HCT116 (cell line): ENCODE measurements at regions not wholly inside any gene's neighbourhood (a gene's known extent, or its start where the extent isn't known, plus 50 kb on each side); places are given as distances from the start of the nearest gene placed in this dataset.

Experiments used
- ATAC-seq: fragments of 200-7000 bp; cut with Tn5 transposase; 2 replicates; pipeline ENCODE4 v1.9.1; 2020; ENCODE audit warnings: mild to moderate bottlenecking, moderate library complexity
- BruUV-seq: library from RNA; stranded (reverse); fragments of 400-500 nt; replicated peaks from 2 replicates; lab custom pipeline; 2021; lab: Mats Ljungman, UMichigan
- CTCF ChIA-PET: fragments of 300-600 bp; sonication (Branson Sonifier 250); formaldehyde crosslinking; loops from one replicate; lab custom pipeline; 2021; ENCODE audit warnings: antibody characterized with exemption; lab: Charles Lee
- POLR2A ChIA-PET: fragments of 300-600, 350-600 bp; sonication (Branson Sonifier 250); formaldehyde crosslinking; loops from one replicate; lab custom pipeline; 2021; ENCODE audit warnings: antibody characterized with exemption; lab: Charles Lee
- RAD21 ChIA-PET, 2 experiments: fragments of 300-600 bp; sonication (Branson Sonifier 250); formaldehyde crosslinking; loops; one replicate each; lab custom pipeline; 2023; ENCODE audit warnings: low total read pairs in 2 of 2; ENCODE audit not compliant: uncharacterized antibody in 2 of 2, unreplicated experiment in 2 of 2, low non-redundant PET in 1 of 2; lab: Charles Lee
- DNase-seq: peaks from one replicate; pipeline ENCODE4 v3.0.0-alpha.2; 2010; ENCODE audit warnings: low read depth, low spot score
- H2AFZ ChIP-seq: fragments of 200-600 bp; shearing (Covaris generic), sonication (generic); 2 replicates; pipeline ENCODE4 v1.6.1; 2017; ENCODE audit warnings: low read depth, mixed run types, mixed read lengths, antibody characterized with exemption, low read length; ENCODE audit not compliant: poor library complexity, severe bottlenecking
- H3K27ac ChIP-seq: 2 replicates; pipeline ENCODE4 v1.5.1; 2012; ENCODE audit warnings: low read depth, low read length
- H3K27me3 ChIP-seq: fragments of 200-600 bp; sonication (generic); 2 replicates; pipeline ENCODE4 v1.6.1; 2016; ENCODE audit warnings: mixed run types, low read length, mixed read lengths; ENCODE audit not compliant: insufficient read depth
- H3K36me3 ChIP-seq, 2 experiments: fragments of 200-500 bp in 1 of 2; fragments of 200-600 bp in 1 of 2; sonication (Bioruptor generic) in 1 of 2; sonication (generic) in 1 of 2; 2 replicates each; pipeline versions ENCODE4 v1.5.1 to v1.6.1; 2014 to 2016; ENCODE audit warnings: low read length in 2 of 2, inconsistent platforms in 1 of 2, mixed read lengths in 1 of 2, mixed run types in 1 of 2; ENCODE audit not compliant: insufficient read depth in 2 of 2, control insufficient read depth in 1 of 2
- H3K4me1 ChIP-seq, 2 experiments: fragments of 200-600 bp in 1 of 2; sonication (generic) in 1 of 2; 2 replicates each; pipeline versions ENCODE4 v1.5.1 to v1.6.1; 2012 to 2017; ENCODE audit warnings: low read length in 2 of 2, inconsistent platforms in 1 of 2, mild to moderate bottlenecking in 1 of 2, mixed read lengths in 1 of 2, mixed run types in 1 of 2, moderate library complexity in 1 of 2; ENCODE audit not compliant: insufficient read depth in 2 of 2, control insufficient read depth in 1 of 2
- H3K4me2 ChIP-seq: fragments of 200-600 bp; sonication (generic); 2 replicates; pipeline ENCODE4 v1.6.1; 2017; ENCODE audit warnings: mixed run types, low read length, mixed read lengths
- H3K4me3 ChIP-seq, 2 experiments: fragments of 200-600 bp in 1 of 2; sonication (generic) in 1 of 2; replicated peaks in 1 of 2; 2 replicates each; pipeline ENCODE4 v1.5.1; 2011 to 2016; ENCODE audit warnings: low read length in 2 of 2, control low read depth in 1 of 2, low read depth in 1 of 2, mild to moderate bottlenecking in 1 of 2, mixed read lengths in 1 of 2, mixed run types in 1 of 2
- H3K79me2 ChIP-seq: fragments of 200-600 bp; sonication (generic); 2 replicates; pipeline ENCODE4 v1.6.1; 2017; ENCODE audit warnings: mild to moderate bottlenecking, mixed run types, low read length, moderate library complexity, mixed read lengths; ENCODE audit not compliant: insufficient read depth
- H3K9ac ChIP-seq: fragments of 200-600 bp; sonication (generic); 2 replicates; pipeline ENCODE4 v1.6.1; 2016; ENCODE audit warnings: low read length, mixed read lengths
- H3K9me2 ChIP-seq: fragments of 200-600 bp; sonication (generic), shearing (Covaris generic); 2 replicates; pipeline ENCODE4 v1.6.1; 2017; ENCODE audit warnings: mixed run types, mild to moderate bottlenecking, moderate library complexity; ENCODE audit not compliant: insufficient read depth
- H3K9me3 ChIP-seq, 2 experiments: fragments of 200-500 bp in 1 of 2; fragments of 200-600 bp in 1 of 2; sonication (Bioruptor generic) in 1 of 2; sonication (generic) in 1 of 2; 2 replicates each; pipeline ENCODE4 v1.6.1; 2014 to 2017; ENCODE audit warnings: low read length in 2 of 2, mixed read lengths in 2 of 2, inconsistent platforms in 1 of 2, low read depth in 1 of 2, mild to moderate bottlenecking in 1 of 2, mixed run types in 1 of 2, moderate library complexity in 1 of 2; ENCODE audit not compliant: control insufficient read depth in 1 of 2, insufficient read depth in 1 of 2
- H4K20me1 ChIP-seq: fragments of 200-600 bp; sonication (generic), shearing (Covaris generic); 2 replicates; pipeline ENCODE4 v1.6.1; 2017; ENCODE audit warnings: mixed run types, mild to moderate bottlenecking, moderate library complexity; ENCODE audit not compliant: insufficient read depth
- ATF3 ChIP-seq: IDR thresholded peaks from 2 replicates; pipeline ENCODE4 v1.6.1; 2012
- CBX3 ChIP-seq: IDR thresholded peaks from 2 replicates; pipeline ENCODE4 v1.6.1; 2012; ENCODE audit warnings: low read depth
- CTCF ChIP-seq, 3 experiments: fragments of 200-600 bp in 1 of 3; sonication (generic) in 1 of 3; IDR thresholded peaks in 2 of 3; conservative IDR thresholded peaks in 1 of 3; 2 replicates each; pipeline ENCODE4 v1.5.1; 2012 to 2017; ENCODE audit warnings: low read depth in 2 of 3, low read length in 2 of 3, antibody characterized with exemption in 1 of 3, borderline replicate concordance in 1 of 3, control low read depth in 1 of 3, mild to moderate bottlenecking in 1 of 3, mixed read lengths in 1 of 3, mixed run types in 1 of 3, moderate library complexity in 1 of 3; ENCODE audit not compliant: insufficient read depth in 1 of 3
- EGR1 ChIP-seq: IDR thresholded peaks from 2 replicates; pipeline ENCODE4 v1.6.1; 2012; ENCODE audit warnings: low read depth
- ELF1 ChIP-seq: IDR thresholded peaks from 2 replicates; pipeline ENCODE4 v1.6.1; 2012; ENCODE audit warnings: low read depth, borderline replicate concordance
- EZH2phosphoT487 ChIP-seq: fragments of 200-600 bp; IDR thresholded peaks from 2 replicates; pipeline ENCODE4 v1.6.1; 2018; ENCODE audit warnings: antibody characterized with exemption, borderline replicate concordance
- FOSL1 ChIP-seq: IDR thresholded peaks from 2 replicates; pipeline ENCODE4 v1.6.1; 2012; ENCODE audit warnings: low read depth
- JUND ChIP-seq: IDR thresholded peaks from 2 replicates; pipeline ENCODE4 v1.6.1; 2012
- MAX ChIP-seq: IDR thresholded peaks from 2 replicates; pipeline ENCODE4 v1.6.1; 2012
- POLR2A ChIP-seq: IDR thresholded peaks from 2 replicates; pipeline ENCODE4 v1.7.0; 2011; ENCODE audit warnings: borderline replicate concordance; ENCODE audit not compliant: insufficient read depth, insufficient read length; ENCODE audit errors: extremely low read depth
- POLR2AphosphoS5 ChIP-seq: IDR thresholded peaks from 2 replicates; pipeline ENCODE4 v1.6.1; 2011; ENCODE audit warnings: mild to moderate bottlenecking, low read depth, low read length, moderate library complexity
- REST ChIP-seq: IDR thresholded peaks from 2 replicates; pipeline ENCODE4 v1.6.1; 2012; ENCODE audit warnings: low read depth
- SIN3A ChIP-seq: IDR thresholded peaks from 2 replicates; pipeline ENCODE4 v1.6.1; 2012; ENCODE audit warnings: low read depth
- SP1 ChIP-seq: IDR thresholded peaks from 2 replicates; pipeline ENCODE4 v1.6.1; 2012; ENCODE audit warnings: low read depth
- SRF ChIP-seq: IDR thresholded peaks from 2 replicates; pipeline ENCODE4 v1.6.1; 2012; ENCODE audit warnings: low read depth
- TCF7L2 ChIP-seq: IDR thresholded peaks from 2 replicates; pipeline ENCODE4 v1.7.0; 2011; ENCODE audit warnings: borderline replicate concordance, inconsistent platforms; ENCODE audit not compliant: insufficient read depth, insufficient read length; ENCODE audit errors: extremely low read depth
- YY1 ChIP-seq: IDR thresholded peaks from 2 replicates; pipeline ENCODE4 v1.6.1; 2011; ENCODE audit warnings: low read length, low read depth, moderate library complexity, mild to moderate bottlenecking; ENCODE audit not compliant: insufficient replicate concordance; ENCODE audit errors: extremely low read depth
- ZBTB33 ChIP-seq: IDR thresholded peaks from 2 replicates; pipeline ENCODE4 v1.6.1; 2011; ENCODE audit warnings: mild to moderate bottlenecking, low read length, moderate library complexity; ENCODE audit not compliant: insufficient replicate concordance; ENCODE audit errors: extremely low read depth
- ZFX ChIP-seq: fragments of 450-650 bp; IDR thresholded peaks from 2 replicates; pipeline ENCODE4 v1.6.1; 2017
- intact Hi-C: fragments of 100-400 bp; cut with micrococcal nuclease; formaldehyde crosslinking; loops from 2 replicates; pipeline ENCODE4 v1.10.0; 2022

GRCh38 chr6:26224547-26224912 lies 137.3 kb downstream of the HFE start:
- peak overlapping the region; percentile 78 for H3K4me2 ChIP-seq
- TF ChIP-seq ZFX = no peak
- no peak for TF ChIP-seq FOSL1
- TF ChIP-seq CBX3 = no peak
- no peak for TF ChIP-seq REST
- no peak for TF ChIP-seq ATF3
- TF ChIP-seq SP1 = no peak
- peak; percentile 26; the same call in 1 of the 2 replicates for TF ChIP-seq JUND
- TF ChIP-seq YY1 = no peak
- no peak for TF ChIP-seq EZH2phosphoT487
- TF ChIP-seq ELF1 = no peak; the same call in 1 of the 2 replicates
- TF ChIP-seq ZBTB33 = no peak
- TF ChIP-seq SRF = 0 out of 2 replicates have a peak, but pooled peaks have one; percentile 28
- TF ChIP-seq POLR2AphosphoS5 = no peak
- no peak for TF ChIP-seq SIN3A
- no peak for TF ChIP-seq TCF7L2
- peak; percentile 21; the same call in 1 of the 2 replicates for TF ChIP-seq EGR1
- TF ChIP-seq POLR2A = no peak
- no peak for TF ChIP-seq CTCF (IDR thresholded peaks at IDR 0.05 in 2 of 3, conservative IDR thresholded peaks at IDR 0.05 in 1 of 3; ENCODE audit: borderline replicate concordance in 1 of 3, insufficient read depth in 1 of 3, low read depth in 2 of 3, low read length in 2 of 3)
- TF ChIP-seq MAX = 0 out of 2 replicates have a peak, but pooled peaks have one; percentile 11
- ChIA-PET POLR2A (interaction anchor here (1.1 to 3.7 kb wide), 3 partner anchors 26 to 101 kb away, joined by 3 to 25 read pairs (median 3); a partner anchor contains a TSS), CTCF (no interaction called here), RAD21 (no interaction called here)
- peaks cover 11 to 29% of the 10 kb centered on the region in 2 experiments; a peak in 3 of 4 replicates for H3K4me1 ChIP-seq
- no peak overlapping the region for H2AFZ ChIP-seq
- H3K27me3 ChIP-seq = no peaks in the 10 kb centered on the region
- peak overlapping the region; percentile 73 for H3K9ac ChIP-seq
- peak overlapping the region; percentile 90 for H3K27ac ChIP-seq
- no peaks in the 10 kb centered on the region for H3K79me2 ChIP-seq
- DNase-seq (no peak), ATAC-seq (no peak)
- peak overlapping the region; percentile 59 to 71 for H3K4me3 ChIP-seq
- intact Hi-C loops = loop anchor here (2.0 kb wide), 1 partner anchor 86 kb away; no protein-coding TSS in a partner anchor
- peaks cover 3 to 9% of the 10 kb centered on the region in 2 experiments; a peak in 2 of 4 replicates for H3K36me3 ChIP-seq
- H4K20me1 ChIP-seq = no peaks in the 10 kb centered on the region
- BruUV-seq = TSS peak; percentile 86
- H3K9me3 ChIP-seq = no peaks in the 10 kb centered on the region
- no peaks in the 10 kb centered on the region for H3K9me2 ChIP-seq
